HepG2 (cell line): ENCODE measurements at regions not wholly inside any gene's neighbourhood (a gene's known extent, or its start where the extent isn't known, plus 50 kb on each side); places are given as distances from the start of the nearest gene placed in this dataset.

Experiments used
- ADNP ChIP-seq: sonication (generic); formaldehyde crosslinking; IDR thresholded peaks from 2 replicates; pipeline ENCODE4 v1.4.0; 2020; ENCODE audit warnings: missing genetic modification reagents
- AFF4 ChIP-seq: sonication (generic); formaldehyde crosslinking; IDR thresholded peaks from 2 replicates; pipeline ENCODE4 v1.4.0; 2020; ENCODE audit warnings: missing genetic modification reagents
- FOSL2 ChIP-seq: sonication (generic); formaldehyde crosslinking; IDR thresholded peaks from 2 replicates; pipeline ENCODE4 v1.4.0; 2020; ENCODE audit warnings: missing genetic modification reagents
- FOXO1 ChIP-seq: sonication (generic); formaldehyde crosslinking; IDR thresholded peaks from 2 replicates; pipeline ENCODE4 v1.4.0; 2020; ENCODE audit warnings: missing genetic modification reagents
- HNRNPL ChIP-seq: fragments of 200-400 bp; formaldehyde crosslinking; IDR thresholded peaks from 2 replicates; pipeline ENCODE4 v1.6.1; 2017; ENCODE audit warnings: mild to moderate bottlenecking, low read depth, low read length
- JUND ChIP-seq: sonication (generic); formaldehyde crosslinking; IDR thresholded peaks from 2 replicates; pipeline ENCODE4 v1.8.0; 2022; ENCODE audit warnings: mild to moderate bottlenecking, missing genetic modification reagents
- KDM1A ChIP-seq: IDR thresholded peaks from 2 replicates; pipeline ENCODE4 v1.6.1; 2016; ENCODE audit warnings: missing compliant biosample characterization
- KMT2A ChIP-seq: sonication (generic); formaldehyde crosslinking; IDR thresholded peaks from 2 replicates; pipeline ENCODE4 v1.4.0; 2020; ENCODE audit warnings: missing genetic modification reagents
- MTERF4 ChIP-seq: sonication (generic); formaldehyde crosslinking; IDR thresholded peaks from 2 replicates; pipeline ENCODE4 v1.8.0; 2023; ENCODE audit warnings: mild to moderate bottlenecking, missing genetic modification reagents
- NBN ChIP-seq: fragments of 450-650 bp; conservative IDR thresholded peaks from 2 replicates; pipeline ENCODE4 v1.6.1; 2017
- NCOR1 ChIP-seq: fragments of 200-600 bp; sonication (generic); IDR thresholded peaks from 2 replicates; pipeline ENCODE4 v1.7.0; 2017; ENCODE audit warnings: antibody characterized with exemption, low read length, borderline replicate concordance
- PRMT3 ChIP-seq: sonication (generic); formaldehyde crosslinking; IDR thresholded peaks from 2 replicates; pipeline ENCODE4 v1.8.1; 2022; ENCODE audit warnings: low read depth, mild to moderate bottlenecking, moderate library complexity, missing genetic modification reagents, borderline replicate concordance
- RXRA ChIP-seq: sonication (generic); formaldehyde crosslinking; IDR thresholded peaks from 2 replicates; pipeline ENCODE4 v1.5.1; 2020; ENCODE audit warnings: missing genetic modification reagents
- SMYD3 ChIP-seq: sonication (generic); formaldehyde crosslinking; IDR thresholded peaks from 2 replicates; pipeline ENCODE4 v1.8.1; 2023; ENCODE audit warnings: mild to moderate bottlenecking, missing genetic modification reagents
- XBP1 ChIP-seq: sonication (generic); formaldehyde crosslinking; IDR thresholded peaks from 2 replicates; pipeline ENCODE4 v1.5.0; 2020; ENCODE audit warnings: missing genetic modification reagents
- ZFP1 ChIP-seq: IDR thresholded peaks from 2 replicates; pipeline ENCODE4 v1.6.1; 2016
- ZNF256 ChIP-seq: sonication (generic); formaldehyde crosslinking; conservative IDR thresholded peaks from 2 replicates; pipeline ENCODE4 v1.4.0; 2020; ENCODE audit warnings: missing genetic modification reagents
- ZNF441 ChIP-seq: sonication (generic); formaldehyde crosslinking; IDR thresholded peaks from 2 replicates; pipeline ENCODE4 v1.7.0; 2021; ENCODE audit warnings: missing genetic modification reagents, borderline replicate concordance
- ZNF724P ChIP-seq: sonication (generic); formaldehyde crosslinking; IDR thresholded peaks from 2 replicates; pipeline ENCODE4 v1.8.0; 2022; ENCODE audit warnings: missing genetic modification reagents, borderline replicate concordance
- ZNF777 ChIP-seq: sonication (generic); formaldehyde crosslinking; IDR thresholded peaks from 2 replicates; pipeline ENCODE4 v1.4.0; 2020; ENCODE audit warnings: missing genetic modification reagents
- ZNF784 ChIP-seq: sonication (generic); formaldehyde crosslinking; IDR thresholded peaks from 2 replicates; pipeline ENCODE4 v1.5.1; 2020; ENCODE audit warnings: missing genetic modification reagents, mild to moderate bottlenecking, borderline replicate concordance
- TF ChIP-seq, protein P1 (sequence below): sonication (generic); formaldehyde crosslinking; IDR thresholded peaks from 2 replicates; pipeline ENCODE4 v1.5.0; 2020; ENCODE audit warnings: missing genetic modification reagents
- TF ChIP-seq, protein P2 (sequence below): sonication (generic); formaldehyde crosslinking; IDR thresholded peaks from 2 replicates; pipeline ENCODE4 v1.4.0; 2020; ENCODE audit warnings: missing genetic modification reagents

DNA sequence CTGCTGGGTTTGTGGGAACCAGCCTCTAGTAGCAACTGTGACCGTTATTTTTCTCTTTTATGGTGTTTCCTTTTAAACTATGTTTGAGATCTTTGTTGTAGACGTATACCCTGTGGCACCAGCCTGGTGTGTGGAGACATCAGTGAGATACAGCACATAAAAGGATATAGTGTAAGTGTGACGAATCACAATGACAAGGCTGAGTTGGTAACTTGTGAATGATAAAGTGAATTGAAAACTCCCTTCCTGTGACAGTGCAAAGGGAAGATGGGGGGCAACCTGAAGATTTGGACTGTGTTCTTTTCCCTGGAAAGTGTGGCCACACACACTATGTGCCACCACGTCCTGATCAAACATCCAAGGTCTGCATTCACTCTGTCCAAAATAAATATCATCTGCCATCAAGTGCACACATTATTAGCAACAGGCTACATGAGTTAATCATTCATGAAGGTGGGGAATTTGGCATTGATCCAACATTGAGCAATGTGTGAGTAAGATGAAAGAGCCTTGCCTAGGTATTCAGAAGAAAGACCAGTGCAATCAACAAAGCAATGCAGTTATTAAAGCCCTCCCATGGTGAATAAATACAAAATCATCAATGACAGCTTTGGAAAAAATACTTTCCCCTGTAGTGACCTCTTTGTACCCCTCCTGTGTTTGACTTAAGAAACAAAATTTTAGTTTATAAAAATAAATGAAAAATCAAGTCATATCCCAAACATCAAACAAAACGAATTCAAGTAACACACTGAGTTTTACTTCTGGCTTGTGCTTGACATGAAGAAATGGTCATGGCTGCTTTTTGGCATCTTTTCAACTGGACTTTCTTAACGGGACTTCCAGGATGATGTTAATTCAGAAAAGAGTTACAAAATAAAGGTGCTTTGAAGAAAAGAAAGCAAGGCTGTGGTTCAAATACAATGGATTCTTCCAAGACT is 1280.5 kb upstream of the ZEB2 start (continued):
- no peak for TF ChIP-seq MTERF4 (CRISPR knock-in tag)
- TF ChIP-seq XBP1 (CRISPR knock-in tag), result no peak
- TF ChIP-seq ADNP (CRISPR knock-in tag), result peak; percentile 58; the same call in 1 of the 2 replicates
- peak; percentile 95 for TF ChIP-seq ZFP1 (CRISPR knock-in tag)
- 0 out of 2 replicates have a peak, but pooled peaks have one; percentile 70 for TF ChIP-seq HNRNPL
- no peak for TF ChIP-seq NBN
- TF ChIP-seq FOXO1, result peak; percentile 98
- peak; percentile 98 for TF ChIP-seq NCOR1
- peak; percentile 81 for TF ChIP-seq ZNF724P (CRISPR knock-in tag)
- peak; percentile 95 for TF ChIP-seq FOSL2 (CRISPR knock-in tag)
- 0 out of 2 replicates have a peak, but pooled peaks have one; percentile 61 for TF ChIP-seq JUND (CRISPR knock-in tag)
- TF ChIP-seq RXRA (CRISPR knock-in tag), result no peak; the same call in 1 of the 2 replicates
- TF ChIP-seq SMYD3, result peak; percentile 94
- TF ChIP-seq KMT2A (CRISPR knock-in tag), result peak; percentile 66; the same call in 1 of the 2 replicates
- TF ChIP-seq ZNF784 (CRISPR knock-in tag), result no peak
- TF ChIP-seq ZNF777 (CRISPR knock-in tag), result no peak; the same call in 1 of the 2 replicates
- 0 out of 2 replicates have a peak, but pooled peaks have one; percentile 66 for TF ChIP-seq PRMT3
- TF ChIP-seq, protein P1, sequence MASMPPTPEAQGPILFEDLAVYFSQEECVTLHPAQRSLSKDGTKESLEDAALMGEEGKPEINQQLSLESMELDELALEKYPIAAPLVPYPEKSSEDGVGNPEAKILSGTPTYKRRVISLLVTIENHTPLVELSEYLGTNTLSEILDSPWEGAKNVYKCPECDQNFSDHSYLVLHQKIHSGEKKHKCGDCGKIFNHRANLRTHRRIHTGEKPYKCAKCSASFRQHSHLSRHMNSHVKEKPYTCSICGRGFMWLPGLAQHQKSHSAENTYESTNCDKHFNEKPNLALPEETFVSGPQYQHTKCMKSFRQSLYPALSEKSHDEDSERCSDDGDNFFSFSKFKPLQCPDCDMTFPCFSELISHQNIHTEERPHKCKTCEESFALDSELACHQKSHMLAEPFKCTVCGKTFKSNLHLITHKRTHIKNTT (CRISPR knock-in tag), result no peak
- TF ChIP-seq, protein P2, sequence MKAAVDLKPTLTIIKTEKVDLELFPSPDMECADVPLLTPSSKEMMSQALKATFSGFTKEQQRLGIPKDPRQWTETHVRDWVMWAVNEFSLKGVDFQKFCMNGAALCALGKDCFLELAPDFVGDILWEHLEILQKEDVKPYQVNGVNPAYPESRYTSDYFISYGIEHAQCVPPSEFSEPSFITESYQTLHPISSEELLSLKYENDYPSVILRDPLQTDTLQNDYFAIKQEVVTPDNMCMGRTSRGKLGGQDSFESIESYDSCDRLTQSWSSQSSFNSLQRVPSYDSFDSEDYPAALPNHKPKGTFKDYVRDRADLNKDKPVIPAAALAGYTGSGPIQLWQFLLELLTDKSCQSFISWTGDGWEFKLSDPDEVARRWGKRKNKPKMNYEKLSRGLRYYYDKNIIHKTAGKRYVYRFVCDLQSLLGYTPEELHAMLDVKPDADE (CRISPR knock-in tag), result no peak
- peak; percentile 25; the same call in 1 of the 2 replicates for TF ChIP-seq AFF4 (CRISPR knock-in tag)
- no peak; the same call in 1 of the 2 replicates for TF ChIP-seq ZNF441 (CRISPR knock-in tag)
- TF ChIP-seq ZNF256 (CRISPR knock-in tag), result no peak; the same call in 1 of the 2 replicates
- peak; percentile 69 for TF ChIP-seq KDM1A (CRISPR knock-in tag)
